Fibroblast of the aortic adventitia (primary cell): ENCODE measurements at regions not wholly inside any gene's neighbourhood (a gene's known extent, or its start where the extent isn't known, plus 50 kb on each side); places are given as distances from the start of the nearest gene placed in this dataset.

ENCODE experiments used
- DNase-seq: peaks from one replicate; pipeline ENCODE4 v3.0.0-alpha.2; 2010; ENCODE audit warnings: low read depth
- H3K4me3 ChIP-seq: 2 replicates; pipeline ENCODE4 v1.5.1; 2011; ENCODE audit warnings: low read depth, mild to moderate bottlenecking, control low read depth, low read length, moderate library complexity
- CTCF ChIP-seq: IDR thresholded peaks from 2 replicates; pipeline ENCODE4 v1.5.1; 2011; ENCODE audit warnings: mild to moderate bottlenecking, low read length, control low read depth, inconsistent platforms; ENCODE audit not compliant: insufficient read depth

DNA sequence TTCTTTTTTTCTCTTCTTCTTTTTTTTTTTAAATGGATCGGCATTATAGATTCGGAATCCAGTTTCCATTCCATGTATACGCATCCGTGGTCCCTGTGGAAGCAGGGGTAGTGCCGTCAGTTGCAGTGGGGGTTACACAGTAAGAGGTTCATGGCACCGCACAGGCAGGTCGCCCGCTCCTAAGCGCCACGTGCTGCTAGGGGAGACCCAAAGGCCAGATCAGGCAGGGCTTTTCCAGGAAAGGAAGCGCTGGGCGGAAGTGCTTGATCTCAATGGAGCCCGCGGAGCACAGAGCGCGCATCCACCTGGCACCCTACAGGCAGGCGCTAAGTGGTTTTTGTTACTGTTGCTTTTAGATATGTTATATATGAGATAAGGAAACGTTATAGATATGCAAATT lies 174.8 kb upstream of the OR13F1 start:
- DNase-seq, result no peak
- TF ChIP-seq CTCF, result no peak

GRCh38 chr9:104330841-104331240 lies 173.2 kb upstream of the OR13F1 start:
- no peak for TF ChIP-seq CTCF
- no peak overlapping the region for H3K4me3 ChIP-seq
- DNase-seq, result no peak

More for the DNA sequence above, 174.8 kb upstream of the OR13F1 start:
- no peak overlapping the region for H3K4me3 ChIP-seq

GRCh38 chr9:104334549-104334948 lies 169.5 kb upstream of the OR13F1 start:
- no peak for DNase-seq
- no peak overlapping the region for H3K4me3 ChIP-seq
- TF ChIP-seq CTCF, result no peak

DNA sequence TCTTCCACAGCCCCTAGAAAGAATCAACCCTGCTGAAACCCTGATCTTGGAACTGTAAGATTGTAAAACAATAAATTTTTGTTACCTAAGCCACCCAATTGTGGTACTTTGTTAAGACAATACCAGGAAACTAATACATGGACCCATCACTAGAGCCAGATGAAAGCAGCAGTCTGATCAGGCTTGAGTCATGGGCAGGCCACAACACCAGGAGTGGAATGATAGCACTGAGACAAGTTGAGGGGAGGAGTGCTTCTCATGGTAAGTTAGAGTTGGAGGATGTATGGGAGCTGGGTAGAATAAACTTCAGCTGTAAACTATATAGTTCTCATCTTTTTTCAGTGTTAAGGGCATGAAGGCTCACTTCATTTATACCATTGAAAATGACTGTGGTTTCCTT lies 164.4 kb upstream of the OR13F1 start:
- DNase-seq, result peak; percentile 11
- no peak overlapping the region for H3K4me3 ChIP-seq
- no peak for TF ChIP-seq CTCF

DNA sequence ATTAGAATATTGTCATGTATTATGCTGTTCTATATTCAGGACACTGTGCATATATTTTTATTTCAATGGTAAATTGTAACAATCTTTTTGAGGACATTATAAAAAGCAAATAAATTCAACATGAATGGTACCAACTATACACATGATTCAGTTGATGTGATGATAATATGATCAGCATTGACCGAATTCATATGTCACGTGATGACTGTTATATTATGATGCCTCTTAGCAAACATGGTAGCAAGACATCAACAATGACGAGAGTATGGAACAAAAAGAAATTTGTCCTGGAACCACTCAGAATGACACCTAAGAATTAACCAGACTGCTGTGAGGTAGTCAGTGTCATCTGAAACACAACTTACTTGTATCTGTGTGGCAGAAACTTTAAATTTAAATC lies 161.5 kb upstream of the OR13F1 start:
- TF ChIP-seq CTCF, result no peak
- H3K4me3 ChIP-seq, result no peak overlapping the region
- no peak for DNase-seq

DNA sequence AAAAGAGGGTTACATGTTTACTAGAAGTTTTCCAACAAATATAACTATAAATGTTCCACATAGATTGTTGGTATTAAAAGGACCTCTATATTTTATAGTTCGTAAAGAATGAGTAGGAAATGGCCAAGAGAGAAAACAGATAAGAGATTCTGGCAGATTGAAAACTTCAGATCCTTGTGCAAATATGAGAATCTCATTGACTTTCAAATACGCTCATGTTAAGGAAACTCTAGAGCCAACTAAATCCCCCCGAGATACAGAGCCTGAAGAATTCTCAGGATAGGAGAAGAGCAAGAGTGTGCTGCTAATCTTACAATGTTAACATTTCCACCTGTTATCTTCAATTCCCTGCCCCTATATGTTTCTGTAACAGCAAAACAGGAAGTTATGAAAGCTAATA lies 159.0 kb upstream of the OR13F1 start:
- TF ChIP-seq CTCF, result no peak
- no peak overlapping the region for H3K4me3 ChIP-seq
- DNase-seq, result no peak

DNA sequence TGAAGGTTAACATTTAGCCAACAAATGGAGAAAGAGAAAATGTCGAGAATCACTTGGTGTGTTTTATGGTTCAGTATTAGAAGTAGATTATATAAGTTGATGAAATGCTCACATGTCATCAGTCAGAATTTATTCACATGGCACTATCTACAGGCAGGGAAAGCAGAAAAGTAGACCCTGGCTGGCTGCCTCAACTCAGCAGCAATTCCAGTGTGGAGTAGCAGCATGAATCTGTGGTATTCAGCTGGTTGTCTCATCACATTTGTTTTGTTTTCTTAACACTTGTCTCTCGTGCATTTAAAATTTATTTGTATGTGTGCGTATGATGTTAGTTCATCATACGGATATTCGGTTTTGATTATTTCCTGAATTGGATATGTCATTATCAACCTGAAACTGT lies 153.5 kb upstream of the OR13F1 start:
- no peak for TF ChIP-seq CTCF
- no peak for DNase-seq
- no peak overlapping the region for H3K4me3 ChIP-seq
